Chondrocyte (in vitro differentiated cells): ENCODE measurements at regions not wholly inside any gene's neighbourhood (a gene's known extent, or its start where the extent isn't known, plus 50 kb on each side); places are given as distances from the start of the nearest gene placed in this dataset.

Experiments used
- DNase-seq: peaks from one replicate; pipeline ENCODE4 v3.0.0; 2021; ENCODE audit warnings: mixed read lengths, low spot score
- H3K27ac Mint-ChIP-seq: one replicate; pipeline ENCODE4 v1.8.0; 2021; ENCODE audit warnings: mild to moderate bottlenecking, moderate library complexity, mixed read lengths; ENCODE audit not compliant: unreplicated experiment
- H3K27me3 Mint-ChIP-seq: 2 replicates; pipeline ENCODE4 v1.8.0; 2021; ENCODE audit warnings: low read depth, mixed read lengths
- H3K36me3 Mint-ChIP-seq: 2 replicates; pipeline ENCODE4 v1.8.0; 2021; ENCODE audit warnings: low read depth, mixed read lengths
- H3K4me1 Mint-ChIP-seq: 2 replicates; pipeline ENCODE4 v1.8.0; 2021; ENCODE audit warnings: low read depth, mild to moderate bottlenecking, mixed read lengths
- H3K4me3 Mint-ChIP-seq: one replicate; pipeline ENCODE4 v1.8.0; 2021; ENCODE audit warnings: mild to moderate bottlenecking, moderate library complexity, mixed read lengths; ENCODE audit not compliant: unreplicated experiment
- H3K9me3 Mint-ChIP-seq: 2 replicates; pipeline ENCODE4 v1.8.0; 2021; ENCODE audit warnings: low read depth, mixed read lengths
- CTCF ChIP-seq: fragments of 200-600 bp; sonication (generic); IDR thresholded peaks from 2 replicates; pipeline ENCODE4 v1.5.0; 2021; ENCODE audit warnings: antibody characterized with exemption, mild to moderate bottlenecking, moderate library complexity

GRCh38 chr4:181083757-181084361, 1159.3 kb upstream of the TENM3 start:
- no peak for DNase-seq
- H3K36me3 Mint-ChIP-seq: no peaks in the 10 kb centered on the region
- no peaks in the 10 kb centered on the region for H3K27me3 Mint-ChIP-seq
- H3K4me1 Mint-ChIP-seq: no peaks in the 10 kb centered on the region
- H3K27ac Mint-ChIP-seq: no peak overlapping the region
- H3K4me3 Mint-ChIP-seq: no peak overlapping the region
- TF ChIP-seq CTCF: no peak
- no peaks in the 10 kb centered on the region for H3K9me3 Mint-ChIP-seq

DNA sequence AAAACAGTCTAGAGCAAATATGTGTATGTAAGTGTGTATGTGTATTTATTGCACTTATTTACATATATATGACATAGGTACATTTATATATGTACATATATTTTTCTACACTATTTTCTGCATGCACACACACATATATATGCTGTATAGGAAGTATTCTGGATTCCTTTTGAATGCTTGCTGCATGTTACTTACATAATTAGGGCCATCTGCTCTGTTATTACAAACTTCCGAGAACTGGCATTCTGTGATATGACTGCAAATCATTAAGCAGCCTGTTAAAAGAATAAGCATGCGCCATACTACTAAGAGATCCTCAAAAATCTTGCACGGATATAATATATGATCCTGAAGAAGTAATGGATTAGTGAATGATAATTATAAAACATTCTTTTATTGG, 1157.6 kb upstream of the TENM3 start:
- Mint-ChIP-seq H3K4me1 (no peaks in the 10 kb centered on the region), H3K27me3 (no peaks in the 10 kb centered on the region), H3K9me3 (no peaks in the 10 kb centered on the region), H3K27ac (no peak overlapping the region), H3K4me3 (no peak overlapping the region), H3K36me3 (no peaks in the 10 kb centered on the region)
- no peak for TF ChIP-seq CTCF
- DNase-seq: no peak

GRCh38 chr4:181105487-181105886, 1137.7 kb upstream of the TENM3 start:
- peaks cover 6% of the 10 kb centered on the region for H3K27me3 Mint-ChIP-seq
- no peak for TF ChIP-seq CTCF
- no peak overlapping the region for H3K27ac Mint-ChIP-seq
- no peak for DNase-seq
- no peaks in the 10 kb centered on the region for H3K9me3 Mint-ChIP-seq
- no peaks in the 10 kb centered on the region for H3K4me1 Mint-ChIP-seq
- no peaks in the 10 kb centered on the region for H3K36me3 Mint-ChIP-seq
- no peak overlapping the region for H3K4me3 Mint-ChIP-seq

DNA sequence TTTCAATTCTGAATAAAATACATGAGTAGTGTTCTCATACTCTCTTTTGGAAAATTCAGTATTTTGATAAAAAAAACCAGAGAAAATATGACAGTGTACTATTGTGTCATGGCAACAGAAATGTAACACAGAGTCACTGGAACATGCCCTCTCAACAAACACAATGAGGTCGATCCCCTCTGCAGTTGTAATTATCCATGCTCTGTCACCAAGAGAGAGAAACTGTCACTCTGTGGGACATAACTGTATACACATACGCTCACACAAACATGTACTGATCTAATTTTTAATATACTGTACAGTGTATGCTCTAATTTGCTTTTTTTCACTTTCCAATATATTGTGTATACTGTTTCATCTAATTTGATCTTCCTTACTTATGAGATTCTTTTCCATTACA, 1136.8 kb upstream of the TENM3 start:
- Mint-ChIP-seq H3K36me3 (no peaks in the 10 kb centered on the region), H3K27me3 (peaks cover 6% of the 10 kb centered on the region), H3K27ac (no peak overlapping the region), H3K4me1 (no peaks in the 10 kb centered on the region), H3K4me3 (no peak overlapping the region), H3K9me3 (no peaks in the 10 kb centered on the region)
- no peak for TF ChIP-seq CTCF
- no peak for DNase-seq

DNA sequence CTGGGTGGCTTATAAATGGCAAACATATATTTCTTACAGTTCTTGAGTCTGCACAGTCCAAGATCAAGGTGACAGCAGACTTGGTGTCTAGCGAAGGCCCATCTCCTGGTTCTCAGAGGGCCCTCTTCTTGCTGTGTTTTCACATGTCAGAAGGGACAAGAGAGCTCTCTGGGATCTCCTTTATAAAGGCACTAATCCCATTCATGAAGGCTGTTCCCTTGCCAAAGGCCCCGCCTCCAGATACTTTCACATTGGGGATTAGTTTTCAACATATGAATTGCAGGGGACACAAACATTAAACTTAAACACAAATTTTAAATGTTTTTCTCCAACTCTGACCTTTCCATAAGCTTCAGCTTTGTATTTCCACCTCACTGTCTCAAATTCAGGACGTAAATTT, 1135.0 kb upstream of the TENM3 start:
- H3K9me3 Mint-ChIP-seq: no peaks in the 10 kb centered on the region

More for the DNA sequence above, 1135.0 kb upstream of the TENM3 start:
- no peak for TF ChIP-seq CTCF
- Mint-ChIP-seq H3K27ac (no peak overlapping the region), H3K36me3 (no peaks in the 10 kb centered on the region), H3K4me3 (no peak overlapping the region), H3K27me3 (peaks cover 2% of the 10 kb centered on the region), H3K4me1 (no peaks in the 10 kb centered on the region)
- DNase-seq: no peak
